ENCODE measurements at regions not wholly inside any gene's neighbourhood (a gene's known extent, or its start where the extent isn't known, plus 50 kb on each side); places are given as distances from the start of the nearest gene placed in this dataset.

DNA sequence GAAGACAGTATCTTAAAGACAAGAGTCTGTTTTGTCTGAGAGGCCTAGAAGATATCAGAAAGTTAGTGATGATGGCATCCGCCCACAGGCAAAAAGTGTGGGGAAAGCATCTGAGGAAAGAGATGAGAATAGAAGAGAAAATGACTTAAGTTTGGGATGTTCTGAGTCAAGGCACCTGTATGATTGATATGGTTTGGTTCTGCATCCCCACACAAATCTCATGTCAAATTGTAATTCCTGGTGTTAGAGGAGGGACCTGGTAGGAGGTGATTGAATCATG is 568.2 kb upstream of the MGMT start:
- TF ChIP-seq POLR2AphosphoS5 (IDR thresholded peaks at IDR 0.05; ENCODE audit: low read depth, low read length): no peak
- TF ChIP-seq SIN3A (IDR thresholded peaks at IDR 0.05; ENCODE audit: borderline replicate concordance, insufficient read depth, low read length): no peak
- TF ChIP-seq TAF1 (IDR thresholded peaks at IDR 0.05; ENCODE audit: borderline replicate concordance, insufficient read depth, low read length): no peak

Measured in PFSK-1 (cell line).